Neural cell (in vitro differentiated cells): ENCODE measurements at regions not wholly inside any gene's neighbourhood (a gene's known extent, or its start where the extent isn't known, plus 50 kb on each side); places are given as distances from the start of the nearest gene placed in this dataset.

Experiments used
- H2AFZ ChIP-seq: fragments of 200-600, 300-800 bp; sonication (generic), shearing (Covaris generic); 2 replicates; pipeline ENCODE4 v1.6.0; 2014; ENCODE audit warnings: low read depth, mild to moderate bottlenecking, antibody characterized with exemption, low read length, moderate library complexity
- H3F3A ChIP-seq: fragments of 200-600 bp; shearing (Covaris generic); 2 replicates; pipeline ENCODE4 v1.6.1; 2016; ENCODE audit warnings: mild to moderate bottlenecking, moderate library complexity, mixed read lengths, antibody characterized with exemption, low read length; ENCODE audit not compliant: insufficient read depth, poor library complexity, severe bottlenecking
- H3K27ac ChIP-seq: fragments of 200-600, 300-800 bp; sonication (generic), shearing (Covaris generic); 2 replicates; pipeline ENCODE4 v1.5.1; 2014; ENCODE audit warnings: mild to moderate bottlenecking, low read length, moderate library complexity
- H3K27me3 ChIP-seq: fragments of 300-800, 200-600 bp; sonication (generic), shearing (Covaris generic); 2 replicates; pipeline ENCODE4 v1.6.0; 2014; ENCODE audit warnings: mild to moderate bottlenecking, low read depth, low read length, moderate library complexity; ENCODE audit not compliant: insufficient read depth
- H3K36me3 ChIP-seq: fragments of 300-800, 200-600 bp; sonication (generic), shearing (Covaris generic); 2 replicates; pipeline ENCODE4 v1.5.1; 2014; ENCODE audit warnings: mild to moderate bottlenecking, antibody characterized with exemption, low read length, moderate library complexity; ENCODE audit not compliant: insufficient read depth
- H3K4me2 ChIP-seq: fragments of 300-800, 200-600 bp; sonication (generic), shearing (Covaris generic); 2 replicates; pipeline ENCODE4 v1.6.0; 2014; ENCODE audit warnings: mild to moderate bottlenecking, low read length
- H3K4me3 ChIP-seq: fragments of 300-800, 200-600 bp; sonication (generic), shearing (Covaris generic); 2 replicates; pipeline ENCODE4 v1.5.1; 2014; ENCODE audit warnings: mild to moderate bottlenecking, low read length, moderate library complexity
- H3K79me2 ChIP-seq: fragments of 200-600 bp; shearing (Covaris generic); replicated peaks from 2 replicates; pipeline ENCODE4 v1.6.0; 2014; ENCODE audit warnings: mild to moderate bottlenecking, low read length, moderate library complexity; ENCODE audit not compliant: insufficient read depth
- H3K9ac ChIP-seq: fragments of 300-800, 200-600 bp; sonication (generic), shearing (Covaris generic); 2 replicates; pipeline ENCODE4 v1.6.1; 2016; ENCODE audit warnings: mild to moderate bottlenecking, low read length, mixed read lengths
- H3K9me2 ChIP-seq: fragments of 200-600 bp; shearing (Covaris generic); 2 replicates; pipeline ENCODE4 v1.6.1; 2016; ENCODE audit warnings: mild to moderate bottlenecking, low read length, mixed read lengths; ENCODE audit not compliant: insufficient read depth
- H3K9me3 ChIP-seq: fragments of 200-600, 300-800 bp; sonication (generic), shearing (Covaris generic); 2 replicates; pipeline ENCODE4 v1.6.1; 2016; ENCODE audit warnings: mild to moderate bottlenecking, mixed run types, low read length, moderate library complexity, mixed read lengths
- H4K20me1 ChIP-seq: fragments of 200-600 bp; shearing (Covaris generic); 2 replicates; pipeline ENCODE4 v1.6.1; 2016; ENCODE audit warnings: mild to moderate bottlenecking, mixed run types; ENCODE audit not compliant: insufficient read depth
- EP300 ChIP-seq: fragments of 450-650 bp; conservative IDR thresholded peaks from 2 replicates; pipeline ENCODE4 v1.6.1; 2014; ENCODE audit warnings: antibody characterized with exemption, mild to moderate bottlenecking, moderate library complexity; ENCODE audit not compliant: poor library complexity, severe bottlenecking
- EZH2 ChIP-seq: fragments of 200-600, 300-800 bp; shearing (Covaris generic), sonication (generic); IDR thresholded peaks from 2 replicates; pipeline ENCODE4 v1.6.1; 2014; ENCODE audit warnings: antibody characterized with exemption, low read length, borderline replicate concordance, mild to moderate bottlenecking; ENCODE audit not compliant: insufficient read depth, poor library complexity, severe bottlenecking
- MXI1 ChIP-seq: fragments of 450-650 bp; conservative IDR thresholded peaks from 2 replicates; pipeline ENCODE4 v1.6.1; 2014; ENCODE audit warnings: antibody characterized with exemption, mild to moderate bottlenecking; ENCODE audit not compliant: poor library complexity, severe bottlenecking
- POLR2AphosphoS5 ChIP-seq: IDR thresholded peaks from 2 replicates; pipeline ENCODE4 v1.6.1; 2012
- RAD21 ChIP-seq: fragments of 450-650 bp; conservative IDR thresholded peaks from 2 replicates; pipeline ENCODE4 v1.6.1; 2014; ENCODE audit warnings: antibody characterized with exemption, mild to moderate bottlenecking, moderate library complexity
- SMC3 ChIP-seq: fragments of 450-650 bp; conservative IDR thresholded peaks from 2 replicates; pipeline ENCODE4 v1.6.1; 2014; ENCODE audit warnings: antibody characterized with exemption, mild to moderate bottlenecking, moderate library complexity; ENCODE audit not compliant: poor library complexity
- TAF1 ChIP-seq: IDR thresholded peaks from 2 replicates; pipeline ENCODE4 v1.6.1; 2012; ENCODE audit warnings: low read depth
- TF ChIP-seq, protein P1 (sequence below): fragments of 450-650 bp; IDR thresholded peaks from 2 replicates; pipeline ENCODE4 v1.5.1; 2014; ENCODE audit warnings: antibody characterized with exemption, mild to moderate bottlenecking, moderate library complexity; ENCODE audit not compliant: poor library complexity, severe bottlenecking
- TF ChIP-seq, protein P2 (sequence below): IDR thresholded peaks from 2 replicates; pipeline ENCODE4 v1.6.1; 2012; ENCODE audit warnings: borderline replicate concordance

DNA sequence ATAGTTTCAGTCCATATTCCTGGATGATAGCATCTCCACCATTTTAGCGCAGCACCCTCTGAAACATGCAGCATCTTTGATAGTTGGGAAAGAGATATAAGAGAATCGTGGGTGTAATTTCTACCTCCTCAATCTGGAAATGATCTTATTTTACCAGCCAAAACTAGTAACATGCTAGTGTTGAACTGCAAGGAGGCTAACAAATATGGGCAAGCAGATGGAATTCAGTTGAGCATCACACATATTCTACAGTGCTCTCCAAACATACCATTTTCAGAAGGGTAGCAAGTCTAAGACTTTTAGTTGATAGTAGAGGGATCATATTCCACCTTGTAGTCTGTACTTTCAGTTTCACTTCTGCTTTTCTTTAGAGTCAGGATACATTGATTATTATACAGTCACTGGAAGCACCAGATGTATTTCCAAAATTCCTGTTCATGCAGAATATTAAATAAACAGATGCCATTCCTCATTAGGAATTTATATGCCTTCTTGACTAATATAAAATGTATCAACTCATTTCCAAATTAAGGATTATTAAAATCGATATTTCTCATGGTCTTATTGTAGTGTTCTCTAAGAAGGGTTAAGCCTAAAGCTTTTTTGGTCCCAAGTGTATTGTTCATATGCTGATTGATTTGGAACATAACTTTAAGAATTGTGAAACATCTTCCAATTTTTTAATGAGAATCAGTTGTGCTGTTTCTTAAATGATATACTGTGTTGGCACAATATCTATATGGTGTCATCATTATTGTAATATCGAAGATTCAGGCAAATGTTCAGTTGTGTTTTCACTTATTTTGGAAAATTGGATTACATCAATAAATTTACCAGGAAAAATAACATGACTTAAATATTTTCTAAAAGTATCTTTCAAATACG is 362.0 kb downstream of the CENPW start:
- Histone ChIP-seq H3K36me3 (no peaks in the 10 kb centered on the region), H3F3A (no peaks in the 10 kb centered on the region), H3K79me2 (no peaks in the 10 kb centered on the region), H3K4me2 (no peak overlapping the region), H3K4me3 (no peak overlapping the region), H4K20me1 (no peaks in the 10 kb centered on the region), H3K27me3 (no peaks in the 10 kb centered on the region), H3K9ac (no peak overlapping the region), H3K9me2 (no peaks in the 10 kb centered on the region), H3K9me3 (no peaks in the 10 kb centered on the region), H2AFZ (no peak overlapping the region), H3K27ac (no peak overlapping the region)
- TF ChIP-seq SMC3 (no peak), EZH2 (no peak)
- TF ChIP-seq, protein P1, sequence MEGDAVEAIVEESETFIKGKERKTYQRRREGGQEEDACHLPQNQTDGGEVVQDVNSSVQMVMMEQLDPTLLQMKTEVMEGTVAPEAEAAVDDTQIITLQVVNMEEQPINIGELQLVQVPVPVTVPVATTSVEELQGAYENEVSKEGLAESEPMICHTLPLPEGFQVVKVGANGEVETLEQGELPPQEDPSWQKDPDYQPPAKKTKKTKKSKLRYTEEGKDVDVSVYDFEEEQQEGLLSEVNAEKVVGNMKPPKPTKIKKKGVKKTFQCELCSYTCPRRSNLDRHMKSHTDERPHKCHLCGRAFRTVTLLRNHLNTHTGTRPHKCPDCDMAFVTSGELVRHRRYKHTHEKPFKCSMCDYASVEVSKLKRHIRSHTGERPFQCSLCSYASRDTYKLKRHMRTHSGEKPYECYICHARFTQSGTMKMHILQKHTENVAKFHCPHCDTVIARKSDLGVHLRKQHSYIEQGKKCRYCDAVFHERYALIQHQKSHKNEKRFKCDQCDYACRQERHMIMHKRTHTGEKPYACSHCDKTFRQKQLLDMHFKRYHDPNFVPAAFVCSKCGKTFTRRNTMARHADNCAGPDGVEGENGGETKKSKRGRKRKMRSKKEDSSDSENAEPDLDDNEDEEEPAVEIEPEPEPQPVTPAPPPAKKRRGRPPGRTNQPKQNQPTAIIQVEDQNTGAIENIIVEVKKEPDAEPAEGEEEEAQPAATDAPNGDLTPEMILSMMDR: no peak

DNA sequence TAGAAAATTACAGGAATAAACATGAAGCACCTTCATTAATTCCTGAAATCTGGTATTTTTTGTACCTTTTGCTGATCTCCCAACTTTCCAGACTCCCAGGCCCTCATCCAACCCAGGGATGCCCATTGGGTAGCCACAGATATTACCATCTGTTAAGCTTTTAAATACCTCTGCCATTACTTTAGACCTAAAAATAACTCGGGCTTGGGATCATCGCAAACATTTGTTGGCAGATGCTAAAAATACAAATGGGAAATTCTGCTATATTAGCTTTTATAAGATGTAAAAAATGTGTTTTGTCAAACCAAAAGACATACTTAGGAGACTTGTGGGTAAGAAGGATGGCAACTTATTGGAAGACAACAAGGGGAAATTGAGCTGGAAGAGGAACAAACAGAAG is 376.1 kb downstream of the CENPW start:
- no peaks in the 10 kb centered on the region for H3K27me3 ChIP-seq
- H4K20me1 ChIP-seq: no peaks in the 10 kb centered on the region
- H3K36me3 ChIP-seq: no peaks in the 10 kb centered on the region
- no peak overlapping the region for H3K4me2 ChIP-seq
- H3K9me2 ChIP-seq: no peaks in the 10 kb centered on the region
- H3F3A ChIP-seq: no peaks in the 10 kb centered on the region
- no peaks in the 10 kb centered on the region for H3K79me2 ChIP-seq
- no peak overlapping the region for H3K9ac ChIP-seq
- no peak for TF ChIP-seq TAF1
- TF ChIP-seq POLR2AphosphoS5: no peak
- no peak for TF ChIP-seq RAD21
- TF ChIP-seq, protein P2, sequence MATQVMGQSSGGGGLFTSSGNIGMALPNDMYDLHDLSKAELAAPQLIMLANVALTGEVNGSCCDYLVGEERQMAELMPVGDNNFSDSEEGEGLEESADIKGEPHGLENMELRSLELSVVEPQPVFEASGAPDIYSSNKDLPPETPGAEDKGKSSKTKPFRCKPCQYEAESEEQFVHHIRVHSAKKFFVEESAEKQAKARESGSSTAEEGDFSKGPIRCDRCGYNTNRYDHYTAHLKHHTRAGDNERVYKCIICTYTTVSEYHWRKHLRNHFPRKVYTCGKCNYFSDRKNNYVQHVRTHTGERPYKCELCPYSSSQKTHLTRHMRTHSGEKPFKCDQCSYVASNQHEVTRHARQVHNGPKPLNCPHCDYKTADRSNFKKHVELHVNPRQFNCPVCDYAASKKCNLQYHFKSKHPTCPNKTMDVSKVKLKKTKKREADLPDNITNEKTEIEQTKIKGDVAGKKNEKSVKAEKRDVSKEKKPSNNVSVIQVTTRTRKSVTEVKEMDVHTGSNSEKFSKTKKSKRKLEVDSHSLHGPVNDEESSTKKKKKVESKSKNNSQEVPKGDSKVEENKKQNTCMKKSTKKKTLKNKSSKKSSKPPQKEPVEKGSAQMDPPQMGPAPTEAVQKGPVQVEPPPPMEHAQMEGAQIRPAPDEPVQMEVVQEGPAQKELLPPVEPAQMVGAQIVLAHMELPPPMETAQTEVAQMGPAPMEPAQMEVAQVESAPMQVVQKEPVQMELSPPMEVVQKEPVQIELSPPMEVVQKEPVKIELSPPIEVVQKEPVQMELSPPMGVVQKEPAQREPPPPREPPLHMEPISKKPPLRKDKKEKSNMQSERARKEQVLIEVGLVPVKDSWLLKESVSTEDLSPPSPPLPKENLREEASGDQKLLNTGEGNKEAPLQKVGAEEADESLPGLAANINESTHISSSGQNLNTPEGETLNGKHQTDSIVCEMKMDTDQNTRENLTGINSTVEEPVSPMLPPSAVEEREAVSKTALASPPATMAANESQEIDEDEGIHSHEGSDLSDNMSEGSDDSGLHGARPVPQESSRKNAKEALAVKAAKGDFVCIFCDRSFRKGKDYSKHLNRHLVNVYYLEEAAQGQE: no peak
- TF ChIP-seq EP300: no peak
- no peak for TF ChIP-seq SMC3
- TF ChIP-seq EZH2: no peak
- TF ChIP-seq MXI1: no peak
- TF ChIP-seq, protein P1: no peak
- no peak overlapping the region for H3K27ac ChIP-seq
- no peaks in the 10 kb centered on the region for H3K9me3 ChIP-seq
- no peak overlapping the region for H3K4me3 ChIP-seq
- H2AFZ ChIP-seq: no peak overlapping the region
